ENCODE measurements at regions not wholly inside any gene's neighbourhood (a gene's known extent, or its start where the extent isn't known, plus 50 kb on each side); places are given as distances from the start of the nearest gene placed in this dataset.

- H3K36me3 ChIP-seq: no peaks in the 10 kb centered on the region
- ATAC-seq: no peak
- no peak for TF ChIP-seq CTCF (IDR thresholded peaks at IDR 0.05)
- H3K9me3 ChIP-seq: no peaks in the 10 kb centered on the region
- peaks cover 25% of the 10 kb centered on the region for H3K27me3 ChIP-seq
- H3K4me3 ChIP-seq: no peak overlapping the region
- no peaks in the 10 kb centered on the region for H3K4me1 ChIP-seq
- WGBS, 2 donors (ENCODE audit: low coverage in 1 of 2): 49% methylated on average over 4 of the region's 10 CpGs; no CpG with 5 or more reads in 1 of the 2 donors
- no peak overlapping the region for H3K27ac ChIP-seq
These were observed 1073.6 kb downstream of the BCL11B start for GRCh38 chr14:98198385-98198784.

GRCh38 chr14:98200601-98201000, 1071.4 kb downstream of the BCL11B start:
- no peak for ATAC-seq
- Histone ChIP-seq H3K4me3 (no peak overlapping the region), H3K4me1 (no peaks in the 10 kb centered on the region), H3K9me3 (no peaks in the 10 kb centered on the region), H3K27ac (no peak overlapping the region), H3K27me3 (peaks cover 25% of the 10 kb centered on the region), H3K36me3 (no peaks in the 10 kb centered on the region)
- WGBS, 2 donors (ENCODE audit: low coverage in 1 of 2): 40 to 66% methylated on average over 1 to 3 of the region's 7 CpGs
- no peak for TF ChIP-seq POLR2AphosphoS5 (IDR thresholded peaks at IDR 0.05)
- TF ChIP-seq CTCF (IDR thresholded peaks at IDR 0.05): no peak
- no peak for TF ChIP-seq POLR2A (IDR thresholded peaks at IDR 0.05)
- TF ChIP-seq EP300 (IDR thresholded peaks at IDR 0.05): no peak

- H3K9me3 ChIP-seq: no peaks in the 10 kb centered on the region
- 82 to 84% methylated on average over 4 to 5 of the region's 6 CpGs for WGBS, 2 donors (ENCODE audit: low coverage in 1 of 2)
- H3K4me3 ChIP-seq: no peak overlapping the region
- no peak for ATAC-seq
- TF ChIP-seq POLR2A (IDR thresholded peaks at IDR 0.05) (no peak), POLR2AphosphoS5 (IDR thresholded peaks at IDR 0.05) (no peak), EP300 (IDR thresholded peaks at IDR 0.05) (no peak), CTCF (IDR thresholded peaks at IDR 0.05) (no peak)
- no peaks in the 10 kb centered on the region for H3K4me1 ChIP-seq
- H3K27me3 ChIP-seq: peaks cover 29% of the 10 kb centered on the region
- H3K36me3 ChIP-seq: no peaks in the 10 kb centered on the region
- no peak overlapping the region for H3K27ac ChIP-seq
These were observed 1068.6 kb downstream of the BCL11B start for GRCh38 chr14:98203421-98203820.

GRCh38 chr14:98204139-98204538, 1067.9 kb downstream of the BCL11B start:
- 10 to 17% methylated on average over 2 of the region's 3 CpGs for WGBS, 2 donors (ENCODE audit: low coverage in 1 of 2)
- H3K27ac ChIP-seq: no peak overlapping the region
- no peaks in the 10 kb centered on the region for H3K36me3 ChIP-seq
- H3K4me3 ChIP-seq: no peak overlapping the region
- no peaks in the 10 kb centered on the region for H3K4me1 ChIP-seq
- no peaks in the 10 kb centered on the region for H3K9me3 ChIP-seq
- peaks cover 27% of the 10 kb centered on the region for H3K27me3 ChIP-seq
- ATAC-seq: no peak
- TF ChIP-seq CTCF (IDR thresholded peaks at IDR 0.05) (no peak), POLR2AphosphoS5 (IDR thresholded peaks at IDR 0.05) (no peak), EP300 (IDR thresholded peaks at IDR 0.05) (no peak), POLR2A (IDR thresholded peaks at IDR 0.05) (no peak)

DNA sequence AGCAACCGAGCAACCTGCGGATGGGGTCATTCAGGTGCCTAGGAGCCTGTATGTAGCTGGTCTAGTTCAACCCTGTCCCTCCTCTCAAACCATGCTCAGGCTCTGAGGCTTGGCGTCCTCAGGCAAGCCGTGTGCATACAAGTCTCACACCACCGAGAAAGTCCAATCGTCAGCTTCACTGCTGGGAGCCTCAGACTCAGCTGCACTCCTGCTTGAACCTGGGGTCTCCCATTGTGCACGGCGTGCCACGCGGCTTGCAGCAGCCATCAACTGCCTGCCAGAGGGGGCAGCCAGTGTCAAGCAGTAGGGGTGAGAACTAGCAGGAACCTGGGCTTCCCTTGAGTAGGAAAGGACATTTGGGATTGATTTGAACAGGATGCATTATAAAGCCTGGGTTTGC, 1064.6 kb downstream of the BCL11B start:
- H3K27ac ChIP-seq: no peak overlapping the region
- H3K4me3 ChIP-seq: no peak overlapping the region
- no peaks in the 10 kb centered on the region for H3K36me3 ChIP-seq
- no peaks in the 10 kb centered on the region for H3K4me1 ChIP-seq
- TF ChIP-seq POLR2A (IDR thresholded peaks at IDR 0.05) (no peak), EP300 (IDR thresholded peaks at IDR 0.05) (no peak), POLR2AphosphoS5 (IDR thresholded peaks at IDR 0.05) (no peak), CTCF (IDR thresholded peaks at IDR 0.05) (no peak)
- no peak for ATAC-seq
- H3K9me3 ChIP-seq: no peaks in the 10 kb centered on the region
- WGBS, 2 donors (ENCODE audit: low coverage in 1 of 2): no CpG with 5 or more reads among the region's 10 CpGs
- H3K27me3 ChIP-seq: peaks cover 29% of the 10 kb centered on the region
